H1 (cell line): ENCODE measurements at regions not wholly inside any gene's neighbourhood (a gene's known extent, or its start where the extent isn't known, plus 50 kb on each side); places are given as distances from the start of the nearest gene placed in this dataset.
A peak's percentile ranks its signal among the peaks of the same experiment; 100 is the strongest.

ENCODE experiments used
- CTCF ChIA-PET: fragments of 300-600 bp; sonication (Branson Sonifier 250); formaldehyde crosslinking; loops from one replicate; lab custom pipeline; 2021; ENCODE audit not compliant: partially characterized antibody; lab: Charles Lee
- POLR2A ChIA-PET: fragments of 300-600 bp; sonication (Branson Sonifier 250); formaldehyde crosslinking; loops from one replicate; lab custom pipeline; 2021; ENCODE audit warnings: inconsistent platforms; ENCODE audit not compliant: partially characterized antibody; lab: Charles Lee
- DNase-seq, 2 experiments: peaks; one replicate each; pipeline versions ENCODE4 v3.0.0 to v3.0.0-alpha.2; 2010 to 2022; ENCODE audit warnings: low spot score in 2 of 2, low read depth in 1 of 2, mixed read lengths in 1 of 2
- FAIRE-seq: peaks from 2 replicates; lab custom pipeline; 2011; peaks lifted over from hg19 to GRCh38; lab: Jason Lieb, UNC
- H2AFZ ChIP-seq: 2 replicates; pipeline ENCODE4 v1.8.1; 2012; ENCODE audit warnings: low read length, inconsistent platforms
- H2AK5ac ChIP-seq: 2 replicates; pipeline ENCODE4 v1.6.1; 2013; ENCODE audit warnings: low read depth, low read length
- H2BK120ac ChIP-seq: replicated peaks from 2 replicates; pipeline ENCODE3; 2013; ENCODE audit warnings: low read depth, low read length, inconsistent platforms
- H2BK12ac ChIP-seq: 2 replicates; pipeline ENCODE4 v1.6.1; 2013; ENCODE audit warnings: low read depth, low read length
- H2BK15ac ChIP-seq: 2 replicates; pipeline ENCODE4 v1.6.1; 2013; ENCODE audit warnings: low read length
- H2BK20ac ChIP-seq: 2 replicates; pipeline ENCODE4 v1.6.1; 2013; ENCODE audit warnings: low read length
- H2BK5ac ChIP-seq: 2 replicates; pipeline ENCODE4 v1.6.1; 2013; ENCODE audit warnings: low read depth, low read length
- H3K14ac ChIP-seq: 2 replicates; pipeline ENCODE4 v1.6.1; 2013; ENCODE audit warnings: inconsistent platforms; ENCODE audit not compliant: insufficient read length
- H3K18ac ChIP-seq: 2 replicates; pipeline ENCODE4 v1.6.1; 2013; ENCODE audit warnings: low read length; ENCODE audit errors: extremely low read depth
- H3K23ac ChIP-seq: 2 replicates; pipeline ENCODE4 v1.6.1; 2013; ENCODE audit warnings: inconsistent platforms; ENCODE audit not compliant: insufficient read length
- H3K23me2 ChIP-seq: 2 replicates; pipeline ENCODE4 v1.6.1; 2013; ENCODE audit warnings: low read depth, low read length
- H3K27ac ChIP-seq: 2 replicates; pipeline ENCODE4 v1.6.1; 2011; ENCODE audit warnings: low read depth, low read length, inconsistent platforms
- H3K27me3 ChIP-seq, 4 experiments: replicated peaks in 1 of 4; 1 replicate in 1 of 4; 2 replicates in 3 of 4; pipeline versions ENCODE4 v1.6.1 to v1.8.1; 2011 to 2013; ENCODE audit warnings: low read length in 3 of 4, mild to moderate bottlenecking in 3 of 4, inconsistent platforms in 2 of 4, mixed read lengths in 2 of 4, moderate library complexity in 1 of 4; ENCODE audit not compliant: control insufficient read depth in 3 of 4, insufficient read depth in 3 of 4; ENCODE audit errors: extremely low read depth in 1 of 4
- H3K36me3 ChIP-seq, 4 experiments: 2 replicates each; pipeline versions ENCODE4 v1.6.1 to v1.8.1; 2011 to 2013; ENCODE audit warnings: mild to moderate bottlenecking in 4 of 4, low read length in 3 of 4, moderate library complexity in 2 of 4, control low read depth in 1 of 4, inconsistent platforms in 1 of 4; ENCODE audit not compliant: insufficient read depth in 4 of 4, control insufficient read depth in 2 of 4
- H3K4ac ChIP-seq: replicated peaks from 2 replicates; pipeline ENCODE3; 2013; ENCODE audit warnings: low read length, low read depth, mixed read lengths, inconsistent platforms; ENCODE audit not compliant: insufficient read length
- H3K4me1 ChIP-seq, 4 experiments: replicated peaks in 1 of 4; 1 replicate in 1 of 4; 2 replicates in 3 of 4; pipeline versions ENCODE4 v1.6.1 to v1.8.1; 2011 to 2013; ENCODE audit warnings: low read length in 3 of 4, inconsistent platforms in 2 of 4, mixed read lengths in 1 of 4; ENCODE audit not compliant: insufficient read depth in 4 of 4, control insufficient read depth in 3 of 4
- H3K4me2 ChIP-seq, 2 experiments: 2 replicates each; pipeline versions ENCODE4 v1.6.1 to v1.8.1; 2011 to 2013; ENCODE audit warnings: low read depth in 2 of 2, low read length in 2 of 2, control low read depth in 1 of 2, inconsistent platforms in 1 of 2, mild to moderate bottlenecking in 1 of 2; ENCODE audit not compliant: insufficient read depth in 1 of 2
- H3K4me3 ChIP-seq, 4 experiments: fragments of 200-600, 300-600 bp in 1 of 4; sonication (generic), shearing (Covaris generic), sonication (Bioruptor Twin) in 1 of 4; 2 replicates each; pipeline versions ENCODE4 v1.5.1 to v1.8.1; 2011 to 2016; ENCODE audit warnings: low read length in 4 of 4, low read depth in 3 of 4, control low read depth in 2 of 4, inconsistent platforms in 2 of 4, mild to moderate bottlenecking in 2 of 4, mixed read lengths in 1 of 4, moderate library complexity in 1 of 4; ENCODE audit not compliant: insufficient read depth in 2 of 4; ENCODE audit errors: extremely low read depth in 1 of 4
- H3K56ac ChIP-seq: replicated peaks from 2 replicates; pipeline ENCODE3; 2013; ENCODE audit warnings: low read depth, mild to moderate bottlenecking, mixed read lengths, low read length, inconsistent platforms; ENCODE audit not compliant: insufficient read length
- H3K79me1 ChIP-seq: 2 replicates; pipeline ENCODE4 v1.6.1; 2013; ENCODE audit warnings: low read depth, low read length, control low read depth
- H3K79me2 ChIP-seq, 2 experiments: 2 replicates each; pipeline versions ENCODE4 v1.6.1 to v1.8.1; 2012 to 2013; ENCODE audit warnings: low read length in 2 of 2, mild to moderate bottlenecking in 2 of 2, inconsistent platforms in 1 of 2; ENCODE audit not compliant: insufficient read depth in 2 of 2, control insufficient read depth in 1 of 2
- H3K9ac ChIP-seq, 4 experiments: replicated peaks in 1 of 4; 1 replicate in 1 of 4; 2 replicates in 3 of 4; pipeline versions ENCODE4 v1.6.1 to v1.8.1; 2011 to 2013; ENCODE audit warnings: low read depth in 3 of 4, low read length in 3 of 4, control low read depth in 2 of 4, mild to moderate bottlenecking in 2 of 4, moderate library complexity in 2 of 4, inconsistent platforms in 1 of 4; ENCODE audit errors: extremely low read depth in 1 of 4
- H3K9me3 ChIP-seq, 2 experiments: 2 replicates each; pipeline versions ENCODE4 v1.6.1 to v1.8.1; 2012 to 2013; ENCODE audit warnings: mild to moderate bottlenecking in 2 of 2, moderate library complexity in 2 of 2, control low read depth in 1 of 2, inconsistent platforms in 1 of 2, low read depth in 1 of 2, low read length in 1 of 2, mixed read lengths in 1 of 2; ENCODE audit not compliant: insufficient read depth in 2 of 2
- H4K20me1 ChIP-seq, 2 experiments: replicated peaks in 1 of 2; 2 replicates each; pipeline versions ENCODE3 to v1.8.1; 2011 to 2013; ENCODE audit warnings: inconsistent platforms in 2 of 2, low read length in 2 of 2, mild to moderate bottlenecking in 1 of 2; ENCODE audit not compliant: insufficient read depth in 2 of 2, control insufficient read depth in 1 of 2
- H4K5ac ChIP-seq: 2 replicates; pipeline ENCODE4 v1.6.1; 2013; ENCODE audit warnings: low read length, low read depth, mixed read lengths, inconsistent platforms; ENCODE audit not compliant: insufficient read length
- H4K8ac ChIP-seq: 2 replicates; pipeline ENCODE4 v1.8.0; 2013; ENCODE audit warnings: mild to moderate bottlenecking, moderate library complexity, low read length, inconsistent platforms; ENCODE audit not compliant: insufficient read depth; ENCODE audit errors: extremely low read depth
- H4K91ac ChIP-seq: replicated peaks from 2 replicates; pipeline ENCODE3; 2013; ENCODE audit warnings: low read length, mixed read lengths, inconsistent platforms; ENCODE audit not compliant: insufficient read length
- SP1 ChIP-seq: IDR thresholded peaks from 2 replicates; pipeline ENCODE4 v1.6.1; 2011; ENCODE audit warnings: low read depth, low read length
- SRF ChIP-seq: IDR thresholded peaks from 2 replicates; pipeline ENCODE4 v1.6.1; 2011; ENCODE audit warnings: mild to moderate bottlenecking, low read depth, low read length, moderate library complexity
- WGBS, 2 experiments: shearing (Covaris generic) in 1 of 2; methylation state at CpG; one replicate each; pipeline versions ENCODE4 v1.1.6 to v1.1.7; 2013 to 2015; ENCODE audit warnings: low lambda C conversion rate in 2 of 2, mixed read lengths in 2 of 2, inconsistent platforms in 1 of 2, low coverage in 1 of 2, missing lambda C conversion rate in 1 of 2; ENCODE audit not compliant: insufficient replicate concordance in 2 of 2, insufficient coverage in 1 of 2, insufficient read length in 1 of 2; ENCODE audit errors: extremely low coverage in 1 of 2, missing lambda C conversion rate in 1 of 2; 5-methylcytosine and 5-hydroxymethylcytosine counted together

GRCh38 chr13:64847767-64848166 is 2382.4 kb downstream of the PCDH9 start:
- H3K36me3 ChIP-seq, result no peaks in the 10 kb centered on the region
- H3K9ac ChIP-seq, result no peak overlapping the region
- H3K79me2 ChIP-seq, result no peaks in the 10 kb centered on the region
- H3K56ac ChIP-seq, result no peak overlapping the region
- H3K4me3 ChIP-seq, result no peak overlapping the region
- H2AK5ac ChIP-seq, result no peak overlapping the region
- no peaks in the 10 kb centered on the region for H3K27me3 ChIP-seq
- no peak overlapping the region for H3K18ac ChIP-seq
- no peaks in the 10 kb centered on the region for H3K9me3 ChIP-seq
- H2BK12ac ChIP-seq, result no peak overlapping the region
- no peak overlapping the region for H3K14ac ChIP-seq
- H2AFZ ChIP-seq, result peak overlapping the region; percentile 50; the same call in 1 of the 2 replicates
- H4K20me1 ChIP-seq, result no peaks in the 10 kb centered on the region
- H3K23ac ChIP-seq, result no peak overlapping the region
- H2BK15ac ChIP-seq, result no peak overlapping the region
- H2BK5ac ChIP-seq, result no peak overlapping the region
- CTCF ChIA-PET, result interaction anchor here (0.7 kb wide), 1 partner anchor 9 kb away, joined by 3 read pairs; no protein-coding TSS in a partner anchor
- DNase-seq, result no peak
- FAIRE-seq, result no peak
- no peak overlapping the region for H4K5ac ChIP-seq
- H3K4me2 ChIP-seq, result no peak overlapping the region
- 0 out of 7 replicates have a peak, but pooled peaks cover 0 to 2% (median 0%) of the 10 kb centered on the region in 4 experiments for H3K4me1 ChIP-seq
- no peak overlapping the region for H4K8ac ChIP-seq
- H2BK20ac ChIP-seq, result no peak overlapping the region
- no peak overlapping the region for H4K91ac ChIP-seq
- POLR2A ChIA-PET, result no interaction called here
- no peaks in the 10 kb centered on the region for H3K79me1 ChIP-seq
- 85% methylated on average over 6 of the region's 6 CpGs; no CpG with 5 or more reads in 1 of the 2 experiments for WGBS, 2 experiments
- no peak overlapping the region for H3K4ac ChIP-seq
- no peak overlapping the region for H3K27ac ChIP-seq
- no peaks in the 10 kb centered on the region for H3K23me2 ChIP-seq
- no peak overlapping the region for H2BK120ac ChIP-seq
- no peak for TF ChIP-seq SP1
- TF ChIP-seq SRF, result no peak
